Lower lobe of right lung (tissue), 2 donors: ENCODE measurements at regions not wholly inside any gene's neighbourhood (a gene's known extent, or its start where the extent isn't known, plus 50 kb on each side); places are given as distances from the start of the nearest gene placed in this dataset.
"Not testable (repeated sequence)": the region's sequence is repeated elsewhere in the genome, so short reads cannot be mapped to it uniquely, and the experiment has no call there.

ENCODE experiments used
- ATAC-seq, 2 donors: fragments of 200-7000 bp; cut with Tn5 transposase; one replicate each; pipeline ENCODE4 v1.9.1; 2020 to 2022; ENCODE audit warnings: mild to moderate bottlenecking in 2 of 2, moderate library complexity in 2 of 2
- DNase-seq: peaks from one replicate; pipeline ENCODE4 v3.0.0-alpha.2; 2020
- H3K27ac ChIP-seq: fragments of 200-600 bp; one replicate; pipeline ENCODE4 v1.8.0; 2022
- H3K27me3 ChIP-seq: fragments of 200-600 bp; one replicate; pipeline ENCODE4 v1.8.0; 2022; ENCODE audit warnings: low read depth
- H3K36me3 ChIP-seq: fragments of 200-600 bp; one replicate; pipeline ENCODE4 v1.8.0; 2022; ENCODE audit warnings: mild to moderate bottlenecking
- H3K4me1 ChIP-seq: fragments of 200-600 bp; one replicate; pipeline ENCODE4 v1.8.0; 2022
- H3K4me3 ChIP-seq: fragments of 200-600 bp; one replicate; pipeline ENCODE4 v1.8.0; 2022; ENCODE audit warnings: mild to moderate bottlenecking
- H3K9me3 ChIP-seq: fragments of 200-600 bp; one replicate; pipeline ENCODE4 v1.8.0; 2022
- intact Hi-C: fragments of 100-400 bp; cut with DNase I; formaldehyde crosslinking; loops from one replicate; pipeline ENCODE4 v1.11.0; 2022
- TF ChIP-seq, protein P1 (sequence below): fragments of 200-600 bp; IDR thresholded peaks from one replicate; pipeline ENCODE4 v1.8.0; 2022; ENCODE audit warnings: antibody characterized with exemption, mild to moderate bottlenecking
- donor health status: DM: no; HTN: yes; CAD: no; lungs with severe emphysema.

GRCh38 chr4:86500527-86500926 lies 93.6 kb upstream of the PTPN13 start:
- ATAC-seq: no peak
- H3K4me3 ChIP-seq: no peak overlapping the region
- H3K4me1 ChIP-seq: peaks cover 30% of the 10 kb centered on the region
- H3K27ac ChIP-seq: no peak overlapping the region
- TF ChIP-seq, protein P1, sequence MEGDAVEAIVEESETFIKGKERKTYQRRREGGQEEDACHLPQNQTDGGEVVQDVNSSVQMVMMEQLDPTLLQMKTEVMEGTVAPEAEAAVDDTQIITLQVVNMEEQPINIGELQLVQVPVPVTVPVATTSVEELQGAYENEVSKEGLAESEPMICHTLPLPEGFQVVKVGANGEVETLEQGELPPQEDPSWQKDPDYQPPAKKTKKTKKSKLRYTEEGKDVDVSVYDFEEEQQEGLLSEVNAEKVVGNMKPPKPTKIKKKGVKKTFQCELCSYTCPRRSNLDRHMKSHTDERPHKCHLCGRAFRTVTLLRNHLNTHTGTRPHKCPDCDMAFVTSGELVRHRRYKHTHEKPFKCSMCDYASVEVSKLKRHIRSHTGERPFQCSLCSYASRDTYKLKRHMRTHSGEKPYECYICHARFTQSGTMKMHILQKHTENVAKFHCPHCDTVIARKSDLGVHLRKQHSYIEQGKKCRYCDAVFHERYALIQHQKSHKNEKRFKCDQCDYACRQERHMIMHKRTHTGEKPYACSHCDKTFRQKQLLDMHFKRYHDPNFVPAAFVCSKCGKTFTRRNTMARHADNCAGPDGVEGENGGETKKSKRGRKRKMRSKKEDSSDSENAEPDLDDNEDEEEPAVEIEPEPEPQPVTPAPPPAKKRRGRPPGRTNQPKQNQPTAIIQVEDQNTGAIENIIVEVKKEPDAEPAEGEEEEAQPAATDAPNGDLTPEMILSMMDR: no peak
- no peaks in the 10 kb centered on the region for H3K36me3 ChIP-seq
- H3K27me3 ChIP-seq: no peaks in the 10 kb centered on the region
- intact Hi-C loops: no loop called here
- H3K9me3 ChIP-seq: no peaks in the 10 kb centered on the region
- DNase-seq: no peak

DNA sequence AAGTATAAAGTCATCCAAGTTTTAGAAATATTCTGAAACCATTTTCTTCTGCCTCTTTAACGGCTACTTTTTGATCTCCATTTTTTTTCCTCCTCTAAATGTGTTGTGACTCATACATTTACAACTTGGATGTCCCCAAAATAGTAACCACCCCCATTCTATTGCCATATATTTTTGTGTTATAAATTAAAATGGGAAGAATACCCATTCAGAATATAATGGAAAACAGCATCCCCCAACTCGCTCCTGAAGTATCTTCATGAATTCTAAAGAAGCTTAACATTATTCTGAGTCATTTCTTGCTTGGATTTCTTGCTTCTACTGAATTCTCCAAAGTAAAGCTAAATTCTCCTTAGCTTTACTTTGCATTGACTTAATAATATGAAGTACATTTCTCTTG lies 92.0 kb upstream of the PTPN13 start:
- Histone ChIP-seq H3K4me3 (no peak overlapping the region), H3K9me3 (no peaks in the 10 kb centered on the region), H3K4me1 (peaks cover 19% of the 10 kb centered on the region), H3K36me3 (no peaks in the 10 kb centered on the region), H3K27me3 (no peaks in the 10 kb centered on the region), H3K27ac (no peak overlapping the region)
- DNase-seq (no peak), ATAC-seq (no peak)
- intact Hi-C loops: no loop called here
- TF ChIP-seq, protein P1: no peak

GRCh38 chr4:86506591-86506990 lies 87.5 kb upstream of the PTPN13 start:
- H3K4me3 ChIP-seq: no peak overlapping the region
- H3K4me1 ChIP-seq: no peaks in the 10 kb centered on the region
- intact Hi-C loops: no loop called here
- H3K9me3 ChIP-seq: no peaks in the 10 kb centered on the region
- H3K36me3 ChIP-seq: no peaks in the 10 kb centered on the region
- TF ChIP-seq, protein P1: no peak
- DNase-seq: no peak
- no peak overlapping the region for H3K27ac ChIP-seq
- H3K27me3 ChIP-seq: no peaks in the 10 kb centered on the region
- no peak for ATAC-seq

DNA sequence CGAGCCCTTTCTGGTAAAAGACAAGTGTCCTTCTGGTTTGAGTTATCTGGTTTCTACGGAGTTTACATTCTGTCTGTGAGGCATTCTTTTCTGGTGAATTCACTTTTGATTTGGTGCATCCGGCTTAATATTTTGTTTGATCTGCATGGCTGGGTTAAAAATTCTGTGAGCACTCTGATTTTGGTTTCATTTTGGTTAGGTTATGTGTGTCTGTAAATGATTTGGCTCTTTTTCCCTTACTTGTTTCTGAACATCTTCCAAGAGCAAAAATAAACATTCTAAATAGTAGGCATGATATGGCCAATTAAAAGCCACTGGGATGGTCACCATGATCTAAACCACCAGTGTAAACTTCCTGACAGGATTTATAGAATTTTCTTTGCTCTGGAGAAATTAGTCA lies 85.7 kb upstream of the PTPN13 start:
- Histone ChIP-seq H3K36me3 (no peaks in the 10 kb centered on the region), H3K4me1 (no peaks in the 10 kb centered on the region), H3K27ac (peak overlapping the region; percentile 0), H3K27me3 (no peaks in the 10 kb centered on the region), H3K9me3 (no peaks in the 10 kb centered on the region), H3K4me3 (peak overlapping the region; percentile 15)
- intact Hi-C loops: no loop called here
- TF ChIP-seq, protein P1: no peak
- ATAC-seq (peak in 1 of 2 donors; percentile 41), DNase-seq (no peak)

DNA sequence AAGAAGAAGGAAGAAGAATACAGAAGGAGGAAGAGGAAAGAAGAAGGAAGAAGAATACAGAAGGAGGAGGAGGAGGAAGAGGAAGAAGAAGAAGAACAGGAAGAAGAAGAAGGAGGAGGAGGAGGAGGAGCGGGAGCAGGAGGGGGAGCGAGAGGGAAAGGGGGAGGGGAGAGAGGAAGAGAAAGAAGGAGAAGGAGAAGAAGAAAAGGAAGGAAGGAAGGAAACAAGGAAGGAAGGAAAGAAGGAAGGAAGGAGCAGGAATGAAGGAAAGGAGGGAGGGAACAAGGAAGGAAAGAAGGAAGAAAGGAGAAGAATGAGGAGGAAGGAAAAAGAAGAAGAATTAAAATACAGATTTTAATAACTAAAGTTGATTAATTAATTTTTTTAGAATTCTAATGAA lies 82.5 kb upstream of the PTPN13 start:
- no peak for DNase-seq
- no peak for ATAC-seq
- no peaks in the 10 kb centered on the region for H3K27me3 ChIP-seq
- no peak overlapping the region for H3K4me3 ChIP-seq
- H3K9me3 ChIP-seq: no peaks in the 10 kb centered on the region
- no peaks in the 10 kb centered on the region for H3K4me1 ChIP-seq
- TF ChIP-seq, protein P1: no peak
- H3K27ac ChIP-seq: no peak overlapping the region
- no peaks in the 10 kb centered on the region for H3K36me3 ChIP-seq
- intact Hi-C loops: no loop called here

DNA sequence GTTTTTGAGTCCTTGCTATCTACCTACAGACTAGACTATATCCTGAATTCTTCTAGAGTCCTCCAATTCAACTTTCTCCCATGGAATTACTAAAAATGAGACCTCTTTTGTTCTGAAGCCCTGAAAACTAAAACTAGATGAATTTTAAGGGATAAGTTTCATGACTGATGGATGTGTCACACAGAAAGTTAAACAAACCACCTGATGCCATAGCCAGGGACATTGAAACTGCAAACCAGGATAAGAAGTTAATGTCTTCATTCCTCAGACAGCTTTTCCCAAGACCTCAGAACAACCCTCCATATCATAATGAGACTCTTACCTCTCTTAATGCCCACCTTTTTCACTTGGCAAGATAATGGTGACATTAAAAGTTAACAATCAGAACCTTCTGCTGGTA lies 81.5 kb upstream of the PTPN13 start:
- Histone ChIP-seq H3K27ac (no peak overlapping the region), H3K9me3 (no peaks in the 10 kb centered on the region), H3K36me3 (no peaks in the 10 kb centered on the region), H3K27me3 (no peaks in the 10 kb centered on the region), H3K4me3 (no peak overlapping the region), H3K4me1 (no peaks in the 10 kb centered on the region)
- TF ChIP-seq, protein P1: no peak
- DNase-seq: no peak
- no peak for ATAC-seq
- intact Hi-C loops: no loop called here

DNA sequence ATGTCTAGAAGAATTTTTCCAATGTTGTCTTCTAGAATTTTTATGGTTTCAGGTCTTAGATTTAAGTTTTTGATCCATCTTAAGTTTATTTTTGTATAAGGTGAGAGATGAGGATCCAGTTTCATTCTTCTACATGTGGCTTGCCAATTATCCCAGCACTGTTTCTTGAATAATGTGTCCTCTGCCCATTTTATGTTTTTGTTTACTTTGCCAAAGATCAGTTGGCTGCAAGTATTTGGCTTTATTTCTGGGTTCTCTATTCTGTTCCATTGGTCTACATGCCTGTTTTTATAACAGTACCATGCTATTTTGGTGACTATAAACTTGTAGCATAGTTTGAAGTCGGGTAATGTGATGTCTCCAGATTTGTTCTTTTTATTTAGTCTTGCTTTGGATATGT lies 78.2 kb upstream of the PTPN13 start:
- H3K4me1 ChIP-seq, H3K4me3 ChIP-seq, intact Hi-C loops, H3K9me3 ChIP-seq, H3K36me3 ChIP-seq, H3K27me3 ChIP-seq, H3K27ac ChIP-seq, DNase-seq, ATAC-seq: not testable (repeated sequence)
